Progenitor cell of endocrine pancreas (in vitro differentiated cells): ENCODE measurements at regions not wholly inside any gene's neighbourhood (a gene's known extent, or its start where the extent isn't known, plus 50 kb on each side); places are given as distances from the start of the nearest gene placed in this dataset.

ENCODE experiments used
- DNase-seq: peaks from one replicate; pipeline ENCODE4 v3.0.0; 2021; ENCODE audit warnings: low spot score; ENCODE audit not compliant: unreplicated experiment
- H3K27ac Mint-ChIP-seq: 2 replicates; pipeline ENCODE4 v1.8.0; 2021; ENCODE audit warnings: mild to moderate bottlenecking, moderate library complexity, mixed read lengths
- H3K27me3 Mint-ChIP-seq: 2 replicates; pipeline ENCODE4 v1.8.0; 2021; ENCODE audit warnings: mixed read lengths
- H3K36me3 Mint-ChIP-seq: 2 replicates; pipeline ENCODE4 v1.8.0; 2022; ENCODE audit warnings: mixed read lengths; ENCODE audit not compliant: insufficient read depth
- H3K4me1 Mint-ChIP-seq: 2 replicates; pipeline ENCODE4 v1.8.0; 2021; ENCODE audit warnings: low read depth, mixed read lengths
- H3K4me3 Mint-ChIP-seq: 2 replicates; pipeline ENCODE4 v1.8.0; 2021; ENCODE audit warnings: low read depth, mild to moderate bottlenecking, moderate library complexity, mixed read lengths
- H3K9me3 Mint-ChIP-seq: 2 replicates; pipeline ENCODE4 v1.8.0; 2021; ENCODE audit warnings: low read depth, mixed read lengths
- CTCF ChIP-seq: fragments of 200-600 bp; sonication (generic); IDR thresholded peaks from one replicate; pipeline ENCODE4 v1.5.0; 2021; ENCODE audit warnings: antibody characterized with exemption, mild to moderate bottlenecking; ENCODE audit not compliant: unreplicated experiment

GRCh38 chr3:79843180-79843579 is 75.4 kb upstream of the ROBO1 start:
- no peak for TF ChIP-seq CTCF
- Mint-ChIP-seq H3K36me3 (no peaks in the 10 kb centered on the region), H3K9me3 (no peaks in the 10 kb centered on the region), H3K27me3 (no peaks in the 10 kb centered on the region), H3K27ac (no peak overlapping the region), H3K4me1 (no peaks in the 10 kb centered on the region), H3K4me3 (no peak overlapping the region)
- DNase-seq: no peak

DNA sequence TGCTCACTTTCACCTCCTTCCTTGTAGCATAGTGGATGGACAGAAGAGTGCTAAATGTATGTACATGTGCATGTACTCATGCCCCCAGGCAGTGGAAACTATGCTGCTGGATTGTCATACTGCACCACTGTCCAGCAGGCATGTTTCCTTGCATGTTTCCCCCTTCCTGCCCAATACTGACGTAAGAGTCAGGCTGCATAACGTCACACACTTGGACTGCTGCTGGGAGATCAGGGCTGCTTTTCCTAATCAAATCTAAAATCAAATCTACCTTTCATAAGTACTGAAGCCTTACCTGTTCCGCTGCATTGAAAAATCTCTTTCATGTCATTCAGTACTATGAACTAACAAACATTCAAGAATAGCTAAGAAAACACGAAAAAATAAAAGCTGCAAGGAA is 67.9 kb upstream of the ROBO1 start:
- no peak for DNase-seq
- Mint-ChIP-seq H3K9me3 (peaks cover 11% of the 10 kb centered on the region), H3K4me1 (peaks cover 5% of the 10 kb centered on the region), H3K4me3 (no peak overlapping the region), H3K27ac (no peak overlapping the region), H3K27me3 (no peaks in the 10 kb centered on the region), H3K36me3 (no peaks in the 10 kb centered on the region)
- TF ChIP-seq CTCF: no peak

GRCh38 chr3:79824166-79824565 is 56.4 kb upstream of the ROBO1 start:
- TF ChIP-seq CTCF: no peak
- Mint-ChIP-seq H3K4me3 (no peak overlapping the region), H3K36me3 (no peaks in the 10 kb centered on the region), H3K4me1 (no peaks in the 10 kb centered on the region), H3K9me3 (no peaks in the 10 kb centered on the region), H3K27me3 (no peaks in the 10 kb centered on the region), H3K27ac (no peak overlapping the region)
- DNase-seq: no peak

GRCh38 chr3:79822076-79822475 is 54.3 kb upstream of the ROBO1 start:
- Mint-ChIP-seq H3K27ac (no peak overlapping the region), H3K27me3 (no peaks in the 10 kb centered on the region), H3K4me3 (no peak overlapping the region), H3K36me3 (no peaks in the 10 kb centered on the region), H3K9me3 (no peaks in the 10 kb centered on the region), H3K4me1 (no peaks in the 10 kb centered on the region)
- no peak for DNase-seq
- TF ChIP-seq CTCF: no peak

GRCh38 chr3:79820089-79820488 is 52.3 kb upstream of the ROBO1 start:
- TF ChIP-seq CTCF: no peak
- H3K4me1 Mint-ChIP-seq: no peaks in the 10 kb centered on the region
- peaks cover 16% of the 10 kb centered on the region for H3K9me3 Mint-ChIP-seq
- H3K27ac Mint-ChIP-seq: no peak overlapping the region
- H3K4me3 Mint-ChIP-seq: no peak overlapping the region
- peaks cover 1% of the 10 kb centered on the region for H3K36me3 Mint-ChIP-seq
- DNase-seq: no peak
- no peaks in the 10 kb centered on the region for H3K27me3 Mint-ChIP-seq

DNA sequence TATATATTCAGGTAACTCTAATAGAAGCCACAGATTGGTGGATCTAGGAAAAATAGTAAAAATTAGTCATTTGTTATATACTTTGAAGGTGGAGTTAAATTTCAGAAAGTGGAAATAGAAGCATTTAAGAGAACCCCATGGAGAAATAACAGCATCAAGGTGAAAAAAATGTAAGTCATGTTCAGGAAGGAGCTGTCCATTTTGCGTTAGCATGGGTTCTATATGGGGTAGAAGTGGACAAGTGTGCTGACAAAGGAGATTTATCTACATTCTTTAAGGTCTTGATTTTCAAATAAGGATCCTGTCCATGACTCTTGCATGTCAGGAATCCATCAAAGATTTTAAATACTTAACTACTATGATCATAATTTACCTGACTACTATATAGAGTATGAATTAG is 50.2 kb upstream of the ROBO1 start:
- no peak for TF ChIP-seq CTCF
- Mint-ChIP-seq H3K36me3 (peaks cover 2% of the 10 kb centered on the region), H3K27me3 (no peaks in the 10 kb centered on the region), H3K9me3 (peaks cover 20% of the 10 kb centered on the region), H3K4me3 (no peak overlapping the region), H3K27ac (no peak overlapping the region), H3K4me1 (no peaks in the 10 kb centered on the region)
- no peak for DNase-seq
